Sciatic nerve (tissue), 2 donors: ENCODE measurements at regions not wholly inside any gene's neighbourhood (a gene's known extent, or its start where the extent isn't known, plus 50 kb on each side); places are given as distances from the start of the nearest gene placed in this dataset.

Experiments
- ATAC-seq: fragments of 200-7000 bp; cut with Tn5 transposase; one replicate; pipeline ENCODE4 v1.9.1; 2020; ENCODE audit warnings: mild to moderate bottlenecking, moderate library complexity
- DNase-seq: peaks from one replicate; pipeline ENCODE4 v3.0.0-alpha.2; 2020; ENCODE audit warnings: low spot score
- intact Hi-C: fragments of 100-400 bp; cut with DNase I; formaldehyde crosslinking; loops from one replicate; pipeline ENCODE4 v1.14.2; 2022
- donor health status: DM: no; HTN: no; CAD: no.
- donor health status: DM: no; HTN: no; CAD: no.

- intact Hi-C loops: no loop called here
- ATAC-seq (no peak), DNase-seq (no peak)
Measured at GRCh38 chr9:88689509-88690298, 154.7 kb downstream of the NXNL2 start.

GRCh38 chr9:88690628-88691027, 155.7 kb downstream of the NXNL2 start:
- intact Hi-C loops: no loop called here
- DNase-seq: no peak
- no peak for ATAC-seq

- no peak for DNase-seq
- no peak for ATAC-seq
- intact Hi-C loops: no loop called here
Measured at GRCh38 chr9:88691091-88691490, 156.1 kb downstream of the NXNL2 start.

GRCh38 chr9:88691811-88692210, 156.8 kb downstream of the NXNL2 start:
- intact Hi-C loops: no loop called here
- ATAC-seq: no peak
- no peak for DNase-seq

- no peak for ATAC-seq
- DNase-seq: no peak
- intact Hi-C loops: no loop called here
Measured at GRCh38 chr9:88692827-88693226, 157.8 kb downstream of the NXNL2 start.

GRCh38 chr9:88694625-88695024, 159.6 kb downstream of the NXNL2 start:
- intact Hi-C loops: no loop called here
- DNase-seq (no peak), ATAC-seq (no peak)

GRCh38 chr9:88696501-88696900, 161.5 kb downstream of the NXNL2 start:
- ATAC-seq: no peak
- intact Hi-C loops: no loop called here
- DNase-seq: no peak

GRCh38 chr9:88697764-88698432, 162.9 kb downstream of the NXNL2 start:
- intact Hi-C loops: no loop called here
- DNase-seq (no peak), ATAC-seq (no peak)

GRCh38 chr9:88702985-88703384, 168.0 kb downstream of the NXNL2 start:
- no peak for ATAC-seq
- no peak for DNase-seq
- intact Hi-C loops: no loop called here

- intact Hi-C loops: no loop called here
- peak; percentile 64 for DNase-seq
- ATAC-seq: peak; percentile 45
Measured at GRCh38 chr9:88706193-88707113, 171.5 kb downstream of the NXNL2 start.

- intact Hi-C loops: no loop called here
- DNase-seq (no peak), ATAC-seq (no peak)
Measured at GRCh38 chr9:88710449-88710848, 175.5 kb downstream of the NXNL2 start.

- DNase-seq: no peak
- ATAC-seq: no peak
- intact Hi-C loops: no loop called here
Measured at GRCh38 chr9:88711719-88712118, 176.7 kb downstream of the NXNL2 start.

GRCh38 chr9:88712484-88712883, 177.5 kb downstream of the NXNL2 start:
- no peak for ATAC-seq
- no peak for DNase-seq
- intact Hi-C loops: no loop called here

- intact Hi-C loops: no loop called here
- no peak for ATAC-seq
- DNase-seq: no peak
Measured at GRCh38 chr9:88713010-88713409, 178.0 kb downstream of the NXNL2 start.

GRCh38 chr9:88716596-88717290, 181.8 kb downstream of the NXNL2 start:
- ATAC-seq: no peak
- intact Hi-C loops: no loop called here
- DNase-seq: no peak

GRCh38 chr9:88721025-88721424, 186.0 kb downstream of the NXNL2 start:
- ATAC-seq (no peak), DNase-seq (no peak)
- intact Hi-C loops: no loop called here

GRCh38 chr9:88721495-88722279, 186.7 kb downstream of the NXNL2 start:
- no peak for DNase-seq
- intact Hi-C loops: no loop called here
- ATAC-seq: no peak

- ATAC-seq (no peak), DNase-seq (no peak)
- intact Hi-C loops: no loop called here
Measured at GRCh38 chr9:88722753-88723152, 187.8 kb downstream of the NXNL2 start.
